ENCODE measurements at regions not wholly inside any gene's neighbourhood (a gene's known extent, or its start where the extent isn't known, plus 50 kb on each side); places are given as distances from the start of the nearest gene placed in this dataset.
A peak's percentile ranks its signal among the peaks of the same experiment; 100 is the strongest.

DNA sequence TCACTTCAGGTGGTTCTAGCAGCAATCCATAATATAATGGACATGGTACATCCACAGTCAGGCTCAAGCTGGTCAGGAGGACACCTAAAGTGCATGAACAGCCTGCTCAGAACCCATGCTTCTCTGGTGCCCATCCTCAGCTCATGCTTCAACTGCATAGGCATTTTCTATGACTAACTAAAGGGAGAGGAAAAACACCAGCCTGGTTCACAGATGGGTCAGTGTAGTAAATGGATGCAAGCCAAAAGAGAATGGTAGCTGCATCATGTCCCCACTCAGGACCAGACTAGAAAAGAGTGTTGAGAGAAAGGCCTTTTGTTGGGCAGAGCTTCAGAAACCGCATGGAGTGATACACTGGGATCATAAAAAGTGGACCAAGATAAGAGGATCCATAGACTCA, 556.6 kb downstream of the TLE1 start:
- DNase-seq (ENCODE audit: low spot score) (no peak), ATAC-seq (no peak)

DNA sequence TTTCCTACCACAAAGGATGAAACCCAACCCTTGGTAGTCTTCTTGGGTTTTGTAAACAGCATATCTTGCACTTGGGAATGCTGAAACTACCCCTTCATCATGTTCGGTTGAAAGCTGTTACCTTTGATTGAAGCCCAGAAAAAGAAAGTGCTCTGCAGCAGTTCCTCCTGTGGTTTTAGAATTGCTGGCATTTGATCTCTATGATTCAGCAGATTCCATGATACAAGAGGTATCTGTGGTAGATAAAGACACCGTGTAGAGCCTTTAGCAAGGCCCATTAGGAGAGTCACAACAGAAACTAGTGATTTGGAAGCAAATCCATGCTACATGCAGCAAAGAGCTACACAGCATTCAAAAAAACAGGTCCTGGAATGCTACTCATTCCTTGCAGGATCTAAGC, 557.0 kb downstream of the TLE1 start:
- DNase-seq (ENCODE audit: low spot score) (no peak), ATAC-seq (no peak)

DNA sequence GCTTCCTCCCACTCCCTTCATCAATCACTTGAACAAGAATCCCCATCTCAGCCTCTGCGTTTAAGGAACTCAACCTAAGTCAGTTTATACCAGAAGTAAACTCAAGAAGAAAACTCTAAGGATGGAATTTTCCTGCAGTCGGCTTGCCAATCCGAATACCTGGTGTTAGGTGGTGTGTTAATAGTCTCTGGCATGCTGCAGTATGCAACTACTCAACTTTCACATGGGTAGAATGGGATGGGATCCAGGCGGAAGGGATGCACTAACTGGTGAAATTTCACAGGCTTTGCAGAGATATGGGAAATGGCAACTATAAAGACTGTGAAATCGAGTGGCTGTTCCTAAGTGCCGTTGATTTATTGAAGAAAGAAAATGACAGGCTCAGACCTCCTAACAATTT, 560.6 kb downstream of the TLE1 start:
- ATAC-seq (no peak), DNase-seq (ENCODE audit: low spot score) (no peak)

DNA sequence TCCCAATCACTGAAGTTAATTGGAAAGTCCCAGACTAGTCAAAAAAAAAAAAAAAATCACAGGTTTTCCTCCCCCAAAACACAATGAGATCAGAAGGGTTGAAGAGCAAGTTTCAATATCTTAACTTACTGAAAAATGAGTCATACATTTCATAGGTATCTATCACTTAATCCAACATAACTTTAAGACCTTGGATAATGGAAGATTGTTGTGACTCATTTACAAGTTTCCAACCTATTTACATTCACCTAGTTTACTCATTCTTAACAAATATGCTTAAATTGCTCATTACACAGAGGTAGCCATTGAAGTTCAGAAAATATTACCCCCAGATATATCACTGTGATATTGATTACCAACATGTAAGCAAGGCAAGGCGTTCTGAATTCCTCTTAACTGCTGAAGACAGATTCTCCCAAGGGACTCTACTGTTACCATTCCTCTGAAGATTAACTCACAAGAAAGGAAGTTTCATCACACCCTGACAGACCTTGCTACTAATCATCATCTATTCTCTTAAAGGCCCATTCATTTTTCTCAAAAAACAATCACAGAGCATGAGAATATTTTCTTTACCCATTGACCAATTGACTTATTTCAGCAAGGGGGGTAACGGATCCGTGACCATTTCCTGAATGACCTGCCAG, 563.8 kb downstream of the TLE1 start:
- DNase-seq (ENCODE audit: low spot score) (no peak), ATAC-seq (no peak)

DNA sequence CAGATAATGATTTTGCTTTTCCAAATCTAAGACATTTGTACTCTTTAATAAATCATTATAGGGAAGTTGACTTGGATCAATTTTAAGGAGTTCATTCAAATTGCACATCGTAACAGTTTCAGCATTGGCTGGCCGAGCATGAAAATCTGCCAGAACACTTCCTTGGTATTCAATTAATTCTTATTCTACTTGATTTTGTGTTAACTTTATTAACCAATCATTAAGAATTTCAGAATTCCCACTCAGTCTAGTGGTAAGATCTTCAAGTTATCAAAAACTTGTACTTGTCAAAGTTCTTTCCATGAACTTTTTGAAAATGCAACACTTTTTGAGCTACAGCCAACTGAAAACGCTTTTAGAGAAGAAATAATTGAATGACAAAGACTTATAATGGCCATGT, 565.8 kb downstream of the TLE1 start:
- DNase-seq (ENCODE audit: low spot score) (no peak), ATAC-seq (no peak)

DNA sequence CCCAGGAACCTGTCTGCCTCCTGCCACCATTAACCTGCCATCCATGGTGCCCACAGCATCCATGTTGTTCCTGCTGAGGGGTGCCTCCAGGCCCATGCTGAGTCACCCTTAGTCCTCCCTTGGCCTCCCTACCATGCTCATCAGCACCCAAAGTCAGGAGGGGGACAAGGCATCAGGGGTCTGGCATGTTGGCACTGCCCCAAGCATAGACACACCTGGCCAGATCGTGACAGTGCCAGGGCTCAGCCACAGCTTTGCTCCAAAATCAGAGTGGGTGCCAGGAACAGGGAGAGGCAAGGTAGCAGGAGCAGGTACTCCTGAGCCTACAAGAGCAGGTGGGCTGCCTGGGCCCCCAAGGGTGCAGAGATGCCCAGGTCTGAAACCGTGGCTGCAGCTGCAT, 566.6 kb downstream of the TLE1 start:
- no peak for ATAC-seq

DNA sequence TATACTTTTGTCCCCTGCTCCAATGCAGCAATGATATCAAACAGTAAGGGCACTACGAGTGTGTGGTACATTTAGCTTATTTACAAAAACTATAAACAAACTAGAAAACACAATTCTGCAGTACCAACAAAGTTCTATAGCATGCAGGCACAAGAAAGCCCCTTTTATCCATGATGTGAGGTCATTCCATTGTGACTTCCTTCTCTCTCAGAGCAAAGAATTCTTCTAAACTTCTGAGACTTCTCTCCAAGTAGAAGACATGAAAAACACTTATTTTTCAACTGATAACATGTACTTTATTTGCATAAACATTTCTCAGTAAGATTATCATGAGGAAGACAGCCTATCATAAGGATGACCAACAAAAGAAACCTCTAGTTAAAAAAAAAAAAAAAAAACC, 569.8 kb downstream of the TLE1 start:
- no peak for DNase-seq (ENCODE audit: low spot score)
- no peak for ATAC-seq

More for the DNA sequence above, 566.6 kb downstream of the TLE1 start:
- DNase-seq (ENCODE audit: low spot score) = no peak

DNA sequence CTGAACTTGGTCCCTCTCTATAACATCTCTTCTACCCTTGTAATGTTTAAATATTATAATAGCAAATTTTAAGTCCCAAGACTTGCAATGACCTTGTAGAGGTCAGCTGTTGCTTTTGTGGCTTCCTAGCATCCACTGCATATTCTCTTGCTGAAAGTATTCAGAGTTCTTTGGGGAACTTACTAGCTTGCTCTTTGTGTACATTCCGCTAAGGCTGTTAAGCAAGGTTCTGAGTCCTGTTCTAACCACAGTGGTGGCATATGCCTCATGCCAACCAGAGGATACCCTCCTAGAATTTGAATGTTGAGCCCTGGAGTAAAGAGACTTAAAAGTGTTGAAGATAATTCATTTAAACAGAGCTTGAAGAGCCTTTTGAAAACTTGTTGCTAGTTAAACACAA, 570.9 kb downstream of the TLE1 start:
- ATAC-seq (no peak), DNase-seq (ENCODE audit: low spot score) (no peak)

DNA sequence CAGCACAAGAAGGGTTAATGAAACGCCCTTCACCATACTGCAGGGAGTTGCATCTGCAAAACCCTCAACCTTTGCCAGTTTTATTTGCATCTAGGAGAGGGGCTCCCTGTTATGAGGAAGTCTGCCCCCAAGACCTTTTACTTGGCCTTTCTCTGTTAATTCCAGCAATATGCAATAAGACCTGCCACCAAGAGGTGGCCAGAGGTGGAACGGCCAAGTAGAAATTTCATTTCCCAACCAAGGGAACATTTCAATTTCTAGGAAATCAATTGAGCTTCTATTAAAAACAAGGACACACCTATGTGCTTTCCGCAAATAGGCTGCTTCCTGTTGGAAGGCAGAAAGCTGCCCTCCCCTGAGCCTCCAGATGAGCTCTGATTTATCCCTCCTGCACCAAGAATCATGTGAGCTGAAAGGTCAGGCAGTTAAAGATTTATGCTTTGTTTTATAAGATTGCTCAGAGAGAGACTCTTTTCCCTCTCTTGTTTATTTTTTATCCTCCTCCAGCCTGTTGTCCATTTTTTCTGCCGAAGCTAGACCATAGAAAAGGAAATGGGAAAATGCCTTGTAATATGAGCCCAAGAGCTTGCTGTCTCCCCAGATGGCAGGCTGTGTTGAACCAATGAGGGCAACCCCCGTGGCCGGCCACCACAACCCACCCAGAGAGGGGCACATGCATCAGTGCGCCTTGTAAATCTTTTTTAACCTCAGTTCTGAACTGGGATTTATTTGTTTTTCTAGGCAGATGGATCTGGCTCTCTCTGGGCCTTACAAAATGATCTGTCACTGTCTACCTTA, 572.8 kb downstream of the TLE1 start:
- ATAC-seq = no peak
- DNase-seq (ENCODE audit: low spot score) = no peak

DNA sequence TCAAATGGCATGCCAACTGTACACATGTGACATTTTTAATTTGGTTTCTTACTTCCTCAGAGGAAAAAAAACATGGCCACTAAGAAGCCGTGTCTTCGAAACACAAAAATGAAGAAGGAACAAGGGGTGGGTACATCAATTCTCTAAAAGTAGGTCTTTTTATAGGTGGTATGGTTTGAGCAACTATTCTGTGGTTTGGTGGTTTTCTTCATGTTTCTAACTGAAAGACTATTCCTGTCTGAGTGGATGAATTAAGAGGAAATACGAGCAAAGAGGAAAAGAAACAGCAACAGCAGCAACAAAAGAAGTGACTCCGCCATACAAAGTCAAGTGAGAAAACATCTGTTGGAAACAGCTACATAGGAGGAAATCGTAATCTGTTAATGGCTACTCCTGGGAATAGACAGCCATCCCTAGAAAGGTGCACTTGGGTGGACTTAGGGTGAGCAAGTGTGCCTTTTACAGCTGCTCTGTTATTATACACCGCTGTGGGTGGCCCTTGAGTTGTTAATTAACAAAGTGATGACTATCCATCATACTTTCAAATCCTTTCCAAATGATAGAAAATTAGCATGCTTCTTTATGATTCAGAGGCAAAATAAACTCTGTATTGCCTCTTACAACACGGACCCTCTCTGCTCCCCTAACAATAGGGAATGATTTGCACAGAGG, 575.8 kb downstream of the TLE1 start:
- ATAC-seq = no peak
- no peak for DNase-seq (ENCODE audit: low spot score)

DNA sequence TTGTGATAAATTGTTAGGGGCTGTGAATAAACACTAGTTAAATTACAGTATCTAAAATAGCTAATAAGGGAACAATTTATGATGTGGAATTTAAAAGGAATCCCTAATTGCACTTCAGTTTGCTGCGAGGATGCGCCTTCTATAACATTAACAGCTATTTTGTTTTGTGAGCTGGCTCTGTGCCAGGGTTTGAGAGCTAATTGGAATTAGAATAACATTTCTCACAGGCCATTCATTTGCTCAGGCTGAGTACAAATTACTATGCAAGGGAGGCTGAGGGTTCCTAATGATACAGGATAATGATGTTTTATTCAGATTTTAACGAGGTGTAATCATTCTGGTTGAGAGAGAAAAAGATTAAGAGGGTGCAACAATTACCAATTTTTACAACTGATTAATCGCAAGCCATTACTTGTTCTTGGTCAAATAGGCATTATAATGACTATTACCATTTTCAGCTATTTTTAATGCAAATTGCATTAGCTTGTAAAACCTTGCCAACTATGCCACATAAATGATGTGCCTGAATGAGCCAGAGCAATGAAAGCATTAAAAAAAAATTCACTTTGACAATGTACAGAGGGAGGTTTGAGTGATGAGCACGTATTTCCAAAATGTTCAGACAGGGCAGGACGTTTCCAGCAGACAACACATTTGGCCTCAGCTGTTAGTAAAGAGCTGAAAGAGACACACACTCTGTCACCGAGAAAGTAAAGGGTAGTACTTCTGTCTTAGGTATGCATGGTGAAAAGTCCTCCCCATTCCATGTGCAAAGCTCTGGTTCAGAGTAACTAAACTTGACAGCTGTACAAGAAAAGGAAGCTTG, 576.5 kb downstream of the TLE1 start:
- ATAC-seq (no peak), DNase-seq (ENCODE audit: low spot score) (no peak)

DNA sequence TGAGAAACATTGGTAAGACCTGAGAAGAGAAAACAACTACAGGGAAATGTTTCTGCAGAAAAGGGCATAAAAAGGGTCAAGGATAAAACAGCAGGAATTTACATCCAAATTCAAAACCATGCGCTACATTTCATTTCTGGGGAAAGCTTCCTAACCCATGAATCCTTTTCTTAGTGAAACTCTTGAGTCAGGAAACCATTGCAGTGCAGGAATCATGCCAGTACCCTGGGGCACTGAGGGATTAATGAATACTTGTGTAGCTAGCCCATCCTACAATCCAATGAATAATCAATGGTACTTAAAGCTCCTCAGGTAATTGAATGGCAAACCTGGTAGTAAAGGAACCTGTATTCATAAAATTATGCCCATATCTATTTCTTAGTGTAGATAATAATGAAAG, 580.5 kb downstream of the TLE1 start:
- no peak for DNase-seq (ENCODE audit: low spot score)
- ATAC-seq = no peak

DNA sequence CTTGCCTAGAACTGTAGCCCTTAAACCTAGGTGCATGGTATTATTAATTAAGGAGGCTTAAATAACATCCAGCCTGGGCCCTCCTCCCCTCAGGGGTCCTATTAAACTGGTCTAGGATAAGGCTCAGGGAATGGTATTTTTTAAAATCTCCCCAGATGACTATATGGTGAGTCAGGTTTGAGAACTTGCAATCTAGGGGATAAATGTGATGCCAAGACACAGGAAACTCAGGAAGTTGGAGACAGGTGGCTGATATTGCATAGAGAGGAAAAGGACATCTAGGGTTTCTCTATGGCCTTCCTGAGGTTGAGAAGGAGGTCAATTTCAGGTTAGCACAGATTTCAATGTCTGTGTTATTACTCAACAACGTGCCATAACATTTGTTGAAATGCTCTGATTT, 581.0 kb downstream of the TLE1 start:
- no peak for ATAC-seq

DNA sequence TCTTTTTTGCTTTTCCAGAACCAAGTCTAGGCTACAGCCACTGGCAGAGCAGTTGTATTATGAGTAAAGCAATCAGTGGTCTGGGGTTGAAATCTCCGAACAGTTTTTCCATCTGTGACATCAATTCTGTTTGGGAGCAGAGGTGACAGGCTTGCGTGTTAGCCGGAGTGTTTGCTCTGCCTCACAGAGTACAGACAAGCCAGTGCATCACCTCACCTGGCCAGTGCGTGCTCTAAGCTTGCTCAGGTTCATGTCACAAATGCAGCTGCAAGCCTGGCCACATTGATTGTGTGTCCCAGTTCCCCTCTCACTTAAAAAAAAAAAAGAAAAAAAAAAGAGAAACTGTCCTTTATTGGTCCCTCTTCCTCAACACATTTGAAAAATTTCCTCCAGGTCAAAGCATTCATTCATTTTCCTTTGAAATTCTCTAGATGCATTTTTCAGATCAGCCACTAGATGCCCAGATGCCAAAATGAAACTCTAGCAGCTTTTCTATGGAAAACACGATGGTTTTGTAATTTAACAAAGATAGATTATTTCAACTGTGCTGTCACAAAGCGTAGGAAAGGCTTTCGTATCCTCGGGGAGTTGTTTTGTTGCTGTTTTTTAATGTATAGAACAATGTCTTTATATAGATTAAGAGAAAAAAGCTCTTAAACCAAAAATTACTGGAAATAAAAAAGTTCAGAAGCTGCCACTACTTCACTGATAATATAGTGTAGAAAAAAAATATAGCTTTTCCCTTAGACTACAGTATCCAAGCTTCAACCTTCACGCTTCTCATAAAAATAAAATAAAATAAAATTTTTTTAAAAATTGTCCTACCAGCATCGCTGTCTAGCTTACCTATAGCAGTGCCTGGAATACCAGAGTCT, 585.5 kb downstream of the TLE1 start:
- ATAC-seq (peak; percentile 38), DNase-seq (ENCODE audit: low spot score) (no peak)

More for the DNA sequence above, 581.0 kb downstream of the TLE1 start:
- DNase-seq (ENCODE audit: low spot score) = no peak

DNA sequence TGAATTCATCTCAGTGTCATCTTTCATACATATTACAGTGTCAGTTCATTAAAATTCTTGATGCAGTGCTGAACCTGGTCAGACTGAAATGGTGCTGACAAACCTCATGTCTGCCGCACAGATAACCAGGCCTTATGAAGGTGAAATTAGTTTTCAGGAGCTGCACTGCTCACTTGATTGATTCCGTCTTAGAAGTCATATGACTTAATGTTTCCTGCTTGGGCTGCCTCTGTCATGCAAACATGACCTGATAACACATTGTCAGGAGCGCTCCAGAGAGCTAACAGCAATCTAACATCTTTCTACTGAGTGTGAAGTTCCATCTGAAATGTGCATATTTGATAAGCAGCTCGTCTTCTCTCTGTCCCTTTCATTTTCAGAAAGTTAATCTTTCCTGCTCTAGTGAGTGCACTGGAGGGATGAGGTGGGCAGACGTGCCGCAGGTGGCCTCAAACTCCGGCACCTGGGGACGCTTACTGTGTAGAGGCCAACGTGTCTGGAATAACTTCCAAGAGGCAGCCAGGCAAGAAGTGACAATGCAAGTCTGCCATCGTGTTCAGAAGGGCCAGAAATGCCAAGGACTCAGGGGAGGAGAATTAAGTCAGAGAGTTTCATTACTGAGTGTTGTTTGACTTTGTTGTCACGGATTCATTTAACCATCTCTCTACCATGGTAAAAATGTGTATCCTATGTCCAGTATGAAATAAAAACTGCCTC, 592.1 kb downstream of the TLE1 start:
- DNase-seq (ENCODE audit: low spot score) (no peak), ATAC-seq (no peak)

DNA sequence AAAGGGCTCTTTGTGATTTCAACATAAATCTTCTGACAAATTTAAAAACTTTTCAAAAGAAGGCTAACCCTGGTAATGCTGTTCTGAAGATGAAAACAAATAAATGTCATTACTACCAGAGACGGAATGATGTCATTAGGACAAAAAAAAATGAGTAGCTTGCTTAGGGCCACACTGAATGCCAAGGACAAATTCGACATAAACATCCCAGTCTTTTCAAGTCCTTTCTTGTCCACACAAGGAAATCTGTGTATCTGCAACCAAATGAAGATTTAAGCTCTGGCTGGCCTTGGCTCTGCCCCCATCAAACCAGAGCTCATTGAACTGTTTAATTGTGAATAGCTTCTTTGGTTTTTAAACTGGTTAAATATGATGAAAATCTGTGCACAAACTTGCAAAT, 592.7 kb downstream of the TLE1 start:
- DNase-seq (ENCODE audit: low spot score) = no peak
- ATAC-seq = no peak

DNA sequence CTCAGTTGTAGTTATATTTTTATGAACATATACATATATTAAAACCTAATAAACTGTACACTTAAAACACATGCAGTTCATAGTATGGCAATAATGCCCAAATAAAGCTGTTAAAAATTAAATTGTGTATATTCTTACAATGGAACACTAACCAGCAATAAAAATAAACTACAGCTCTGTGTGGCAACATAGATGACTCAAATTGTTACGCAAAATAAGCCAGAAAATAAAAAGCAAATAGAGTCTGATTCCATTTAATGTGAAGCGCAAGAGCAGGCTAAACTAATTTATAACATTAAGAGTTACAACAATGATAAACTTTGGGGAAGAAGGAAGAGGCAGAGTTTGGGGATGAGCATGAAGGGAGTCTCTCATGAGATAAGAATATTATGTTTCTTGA, 597.3 kb downstream of the TLE1 start:
- ATAC-seq (no peak), DNase-seq (ENCODE audit: low spot score) (no peak)

DNA sequence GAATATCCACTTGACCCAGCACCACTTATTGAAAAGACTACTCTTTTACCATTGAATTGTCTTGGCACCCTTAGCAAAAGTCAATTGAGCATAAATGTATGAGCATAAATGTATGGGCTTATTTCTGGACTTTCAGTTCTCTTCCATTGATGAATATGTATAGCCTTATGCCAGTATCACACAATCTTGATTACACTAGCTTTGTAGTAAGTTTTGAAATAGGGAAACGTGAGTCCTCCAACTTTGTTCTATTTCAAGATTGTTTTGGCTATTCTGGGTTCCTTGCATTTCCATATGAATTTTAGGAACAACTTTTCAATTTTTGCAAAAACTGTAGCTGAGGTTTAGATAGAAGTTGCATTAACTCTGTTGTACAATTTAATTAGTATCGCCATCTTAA, 601.0 kb downstream of the TLE1 start:
- ATAC-seq = no peak
- no peak for DNase-seq (ENCODE audit: low spot score)

DNA sequence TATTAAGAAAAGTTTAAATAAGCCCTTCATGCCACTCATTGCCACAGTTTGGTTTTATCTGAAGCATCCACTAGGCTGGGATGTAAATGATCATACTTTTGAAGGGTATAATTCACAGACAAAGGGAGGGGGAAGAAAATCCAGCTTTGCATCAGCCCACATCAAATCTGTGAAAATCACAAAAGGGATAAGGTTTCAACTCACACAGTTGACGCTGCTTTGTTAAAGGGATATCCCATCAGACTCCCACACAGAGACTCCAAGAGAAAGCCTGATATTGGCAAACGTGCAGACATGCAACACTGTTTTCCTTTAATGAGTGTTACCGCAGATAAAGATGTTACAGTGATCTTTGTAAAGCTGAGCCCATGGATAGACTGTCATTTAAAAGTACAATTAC, 602.9 kb downstream of the TLE1 start:
- ATAC-seq (no peak), DNase-seq (ENCODE audit: low spot score) (no peak)
